ENCODE measurements at regions not wholly inside any gene's neighbourhood (a gene's known extent, or its start where the extent isn't known, plus 50 kb on each side); places are given as distances from the start of the nearest gene placed in this dataset.

DNA sequence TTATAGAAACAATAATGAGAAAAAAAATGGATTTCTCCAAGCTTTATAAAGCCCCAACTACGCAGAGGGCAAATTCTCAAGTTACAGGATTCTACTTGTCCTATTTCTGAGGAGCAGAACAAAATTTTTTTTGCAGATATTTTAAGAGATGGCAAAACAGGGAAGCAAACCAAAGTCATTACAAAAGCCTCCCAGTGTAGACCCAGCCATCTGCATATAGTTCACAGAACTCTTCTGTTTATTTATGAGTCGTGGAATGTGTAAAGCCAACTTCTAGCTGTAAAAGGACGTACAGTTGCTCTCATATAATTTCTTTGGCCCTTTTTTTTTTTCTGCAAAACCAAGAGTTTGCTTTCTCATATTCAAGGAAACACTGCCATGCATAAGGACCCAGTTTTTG lies 120.4 kb downstream of the PCDH7 start:
- H3K4me3 Mint-ChIP-seq, result no peak overlapping the region
- no peaks in the 10 kb centered on the region for H3K36me3 Mint-ChIP-seq (ENCODE audit: low read depth)
- H3K27me3 Mint-ChIP-seq (ENCODE audit: insufficient read depth), result no peaks in the 10 kb centered on the region; the same call in 1 of the 2 replicates
- H3K4me1 Mint-ChIP-seq (ENCODE audit: low read depth), result no peaks in the 10 kb centered on the region
- H3K9me3 Mint-ChIP-seq, result peaks cover 12% of the 10 kb centered on the region
- no peak overlapping the region for H3K27ac Mint-ChIP-seq
- DNase-seq, result no peak
- TF ChIP-seq, protein P1, sequence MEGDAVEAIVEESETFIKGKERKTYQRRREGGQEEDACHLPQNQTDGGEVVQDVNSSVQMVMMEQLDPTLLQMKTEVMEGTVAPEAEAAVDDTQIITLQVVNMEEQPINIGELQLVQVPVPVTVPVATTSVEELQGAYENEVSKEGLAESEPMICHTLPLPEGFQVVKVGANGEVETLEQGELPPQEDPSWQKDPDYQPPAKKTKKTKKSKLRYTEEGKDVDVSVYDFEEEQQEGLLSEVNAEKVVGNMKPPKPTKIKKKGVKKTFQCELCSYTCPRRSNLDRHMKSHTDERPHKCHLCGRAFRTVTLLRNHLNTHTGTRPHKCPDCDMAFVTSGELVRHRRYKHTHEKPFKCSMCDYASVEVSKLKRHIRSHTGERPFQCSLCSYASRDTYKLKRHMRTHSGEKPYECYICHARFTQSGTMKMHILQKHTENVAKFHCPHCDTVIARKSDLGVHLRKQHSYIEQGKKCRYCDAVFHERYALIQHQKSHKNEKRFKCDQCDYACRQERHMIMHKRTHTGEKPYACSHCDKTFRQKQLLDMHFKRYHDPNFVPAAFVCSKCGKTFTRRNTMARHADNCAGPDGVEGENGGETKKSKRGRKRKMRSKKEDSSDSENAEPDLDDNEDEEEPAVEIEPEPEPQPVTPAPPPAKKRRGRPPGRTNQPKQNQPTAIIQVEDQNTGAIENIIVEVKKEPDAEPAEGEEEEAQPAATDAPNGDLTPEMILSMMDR (IDR thresholded peaks at IDR 0.05), result no peak

DNA sequence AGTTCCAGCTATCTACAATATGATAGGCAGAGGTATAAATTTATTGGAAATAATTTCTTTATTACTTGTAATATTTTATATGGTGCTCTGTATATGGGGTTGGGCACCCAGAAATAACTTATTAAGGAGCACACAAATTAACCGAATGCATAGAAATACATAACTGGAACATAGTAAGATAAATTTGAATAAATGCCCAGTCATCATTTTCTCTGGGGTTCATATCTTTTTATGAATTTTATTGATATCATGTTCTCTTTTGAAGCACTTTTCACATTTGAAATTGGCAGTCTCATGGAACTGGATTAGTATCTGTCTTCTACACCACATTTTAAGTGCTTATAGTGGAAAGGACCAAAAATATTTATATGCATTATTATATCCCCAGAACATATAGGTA lies 122.0 kb downstream of the PCDH7 start:
- H3K36me3 Mint-ChIP-seq (ENCODE audit: low read depth), result no peaks in the 10 kb centered on the region
- H3K4me1 Mint-ChIP-seq (ENCODE audit: low read depth), result no peaks in the 10 kb centered on the region
- no peak for DNase-seq
- no peaks in the 10 kb centered on the region; the same call in 1 of the 2 replicates for H3K27me3 Mint-ChIP-seq (ENCODE audit: insufficient read depth)
- TF ChIP-seq, protein P1 (IDR thresholded peaks at IDR 0.05), result no peak
- H3K9me3 Mint-ChIP-seq, result peaks cover 5% of the 10 kb centered on the region; the same call in 1 of the 2 replicates
- no peak overlapping the region for H3K4me3 Mint-ChIP-seq
- no peak overlapping the region for H3K27ac Mint-ChIP-seq

DNA sequence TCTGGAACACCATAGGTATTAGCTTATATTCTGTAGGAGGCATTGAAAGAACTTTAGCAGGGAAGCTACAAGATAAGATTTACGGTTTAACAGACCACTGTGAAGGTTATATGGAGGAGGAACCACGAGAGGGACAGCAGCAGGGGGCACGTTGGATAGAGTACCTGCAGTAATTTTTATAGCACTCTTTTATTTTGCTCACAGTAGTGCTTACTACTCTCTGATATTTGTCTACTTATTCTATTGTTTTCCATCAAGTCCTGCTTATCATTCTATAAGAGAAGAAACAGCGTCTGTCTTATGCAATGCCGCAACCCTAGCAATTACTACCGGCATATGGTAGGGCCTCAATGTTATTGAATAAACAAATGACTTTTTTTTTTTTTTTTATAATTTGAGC lies 122.5 kb downstream of the PCDH7 start:
- no peak overlapping the region for H3K4me3 Mint-ChIP-seq
- H3K36me3 Mint-ChIP-seq (ENCODE audit: low read depth), result no peaks in the 10 kb centered on the region
- H3K27me3 Mint-ChIP-seq (ENCODE audit: insufficient read depth), result no peaks in the 10 kb centered on the region; the same call in 1 of the 2 replicates
- TF ChIP-seq, protein P1 (IDR thresholded peaks at IDR 0.05), result no peak
- no peaks in the 10 kb centered on the region for H3K4me1 Mint-ChIP-seq (ENCODE audit: low read depth)
- H3K9me3 Mint-ChIP-seq, result peaks cover 5% of the 10 kb centered on the region; the same call in 1 of the 2 replicates
- DNase-seq, result no peak
- no peak overlapping the region for H3K27ac Mint-ChIP-seq

DNA sequence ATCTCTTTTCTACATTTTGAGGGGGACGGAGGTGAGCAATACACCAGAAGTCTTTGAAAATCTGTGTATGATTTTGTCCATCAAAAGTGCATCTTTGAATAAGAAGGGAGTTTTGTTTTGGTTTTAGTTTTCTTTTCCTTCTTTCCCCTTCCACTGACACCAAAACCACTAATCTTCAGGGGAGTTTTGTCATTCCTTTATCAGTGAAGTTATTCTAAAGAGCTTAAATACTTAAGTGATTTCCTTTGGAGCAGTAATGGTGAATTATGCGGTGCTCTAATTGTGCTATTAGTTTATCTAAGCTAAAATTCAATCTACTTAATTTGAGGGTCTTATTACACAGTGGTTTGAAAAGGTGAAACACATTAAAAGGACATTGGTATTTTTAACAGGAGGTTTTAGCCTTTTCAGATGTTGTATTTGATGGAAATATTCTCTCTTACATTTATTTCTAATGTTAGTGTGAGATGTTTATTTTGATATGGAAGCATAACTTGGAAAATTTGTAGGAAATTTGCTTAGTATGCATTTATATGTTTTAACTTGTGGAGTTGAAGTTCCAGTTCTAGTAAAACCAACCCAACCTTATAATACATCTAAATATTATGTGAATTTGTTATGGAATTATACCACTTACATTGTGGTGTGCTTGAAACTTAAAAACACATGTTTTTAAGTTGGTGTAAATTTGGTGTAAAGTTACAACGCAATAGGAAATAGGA lies 124.9 kb downstream of the PCDH7 start:
- no peaks in the 10 kb centered on the region for H3K36me3 Mint-ChIP-seq (ENCODE audit: low read depth)
- no peak overlapping the region for H3K27ac Mint-ChIP-seq
- no peaks in the 10 kb centered on the region for H3K4me1 Mint-ChIP-seq (ENCODE audit: low read depth)
- no peak for DNase-seq
- TF ChIP-seq, protein P1 (IDR thresholded peaks at IDR 0.05), result no peak
- H3K27me3 Mint-ChIP-seq (ENCODE audit: insufficient read depth), result no peaks in the 10 kb centered on the region; the same call in 1 of the 2 replicates
- H3K9me3 Mint-ChIP-seq, result peaks cover 5% of the 10 kb centered on the region
- H3K4me3 Mint-ChIP-seq, result no peak overlapping the region

DNA sequence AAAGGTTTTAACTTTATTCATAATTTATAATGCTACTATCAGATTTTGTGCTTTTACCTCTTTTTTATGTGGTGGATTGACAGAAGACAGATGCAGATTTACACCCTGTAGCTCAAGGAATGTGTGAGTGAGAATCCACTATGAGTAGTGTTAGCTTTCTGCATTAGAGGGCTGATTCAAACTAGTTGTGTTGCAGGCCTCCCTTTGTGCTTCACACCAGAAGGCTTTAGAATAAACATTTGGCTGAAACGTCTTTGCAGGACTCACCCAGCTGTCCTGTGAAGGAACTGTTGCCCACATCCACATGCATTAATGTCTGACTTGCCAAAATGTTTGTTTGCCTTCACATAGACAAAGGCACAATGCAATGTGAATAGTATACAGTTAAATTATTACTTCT lies 127.0 kb downstream of the PCDH7 start:
- no peak for DNase-seq
- Mint-ChIP-seq H3K27ac (no peak overlapping the region), H3K27me3 (ENCODE audit: insufficient read depth) (no peaks in the 10 kb centered on the region; the same call in 1 of the 2 replicates), H3K36me3 (ENCODE audit: low read depth) (no peaks in the 10 kb centered on the region), H3K4me3 (no peak overlapping the region), H3K4me1 (ENCODE audit: low read depth) (no peaks in the 10 kb centered on the region), H3K9me3 (peaks cover 11% of the 10 kb centered on the region)
- TF ChIP-seq, protein P1 (IDR thresholded peaks at IDR 0.05), result no peak

Measured in HFFc6 (cell line).